Activated CD4-positive, alpha-beta T cell treated with anti-CD3 and anti-CD28 coated beads for 48 hours (primary cell): ENCODE measurements at regions not wholly inside any gene's neighbourhood (a gene's known extent, or its start where the extent isn't known, plus 50 kb on each side); places are given as distances from the start of the nearest gene placed in this dataset.

Experiments
- DNase-seq: peaks from one replicate; pipeline ENCODE4 v3.0.0-alpha.2; 2020

- no peak for DNase-seq
These were observed 141.2 kb downstream of the URI1 start for GRCh38 chr19:30083125-30083681.

GRCh38 chr19:30083701-30084156, 141.7 kb downstream of the URI1 start:
- DNase-seq: no peak

DNA sequence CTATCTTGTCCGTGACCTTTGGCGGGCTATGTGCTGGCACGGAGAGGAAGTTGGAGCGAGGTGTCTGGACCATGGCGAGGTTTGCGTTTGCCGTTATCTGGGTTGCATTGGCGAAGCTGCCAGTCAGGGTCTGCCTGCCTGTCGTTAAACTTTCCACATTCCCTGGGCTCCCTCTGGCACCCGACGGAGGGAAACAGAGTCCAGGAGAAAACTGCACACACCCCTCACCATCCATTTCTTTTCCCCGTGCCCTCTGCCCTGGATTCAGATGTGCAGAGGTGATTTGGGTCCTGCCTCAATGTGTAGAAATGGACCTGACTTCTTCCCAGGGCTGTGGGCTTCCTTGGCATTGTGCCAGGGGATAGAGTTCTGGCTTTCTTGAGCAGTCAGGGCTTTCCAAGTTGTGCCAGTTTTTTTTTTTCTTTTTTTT, 142.4 kb downstream of the URI1 start:
- no peak for DNase-seq

GRCh38 chr19:30085394-30085793, 143.4 kb downstream of the URI1 start:
- peak; percentile 8 for DNase-seq

DNA sequence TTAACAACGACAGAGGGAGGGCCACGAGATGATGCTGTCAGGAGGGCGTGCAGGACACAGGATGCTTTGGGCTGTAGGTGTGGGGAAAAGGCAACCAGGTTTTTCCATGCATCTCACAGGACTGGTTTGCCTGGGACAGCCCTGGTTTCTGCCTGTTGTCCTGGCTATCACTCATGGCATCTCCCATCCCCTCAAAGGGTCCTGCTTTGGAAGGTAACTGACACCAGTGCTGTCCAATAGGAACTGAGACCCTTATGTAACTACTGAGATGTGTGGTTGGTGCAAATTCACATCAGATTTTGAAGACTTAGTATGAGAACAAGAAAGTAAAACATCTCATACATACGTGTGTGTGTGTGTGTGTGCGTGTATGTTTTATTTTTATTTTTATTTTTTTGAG, 144.2 kb downstream of the URI1 start:
- no peak for DNase-seq

- no peak for DNase-seq
These were observed 144.9 kb downstream of the URI1 start for GRCh38 chr19:30086916-30087315.

DNA sequence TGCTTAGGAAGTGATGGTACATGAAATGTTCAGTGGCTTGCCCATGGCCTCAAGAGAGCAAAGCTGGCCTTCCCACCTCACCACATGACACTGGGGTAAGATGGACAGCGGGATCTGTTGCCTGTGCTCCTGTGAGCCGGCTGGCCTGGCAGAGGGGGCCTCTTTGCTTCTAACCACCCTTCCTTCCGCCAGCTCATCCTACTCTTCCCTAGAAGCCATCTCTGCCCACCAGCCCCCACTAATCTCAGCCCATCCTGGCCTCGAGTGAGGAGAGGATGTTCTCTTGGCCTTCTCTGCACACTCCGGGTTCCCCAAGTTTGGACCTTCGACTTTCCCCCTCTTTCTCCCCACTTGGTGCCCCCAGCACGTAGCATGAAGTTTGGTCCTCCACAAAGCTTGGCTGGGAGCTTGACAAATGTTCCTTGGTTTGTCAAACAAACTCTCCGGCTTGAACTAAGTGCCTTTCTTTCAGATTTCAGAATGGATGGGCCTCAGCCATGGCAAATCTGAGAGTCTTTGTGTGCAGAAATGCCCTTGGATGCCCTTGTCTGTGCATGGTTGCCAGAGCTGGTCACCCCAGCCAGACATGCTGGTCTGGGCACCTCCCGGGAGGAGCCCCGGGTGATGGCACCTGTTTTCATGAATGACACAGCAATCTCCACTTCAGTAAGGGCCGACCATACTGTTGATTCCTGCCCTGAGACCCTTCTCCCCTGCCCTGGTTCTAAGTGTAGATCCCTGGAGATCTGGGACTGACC, 145.5 kb downstream of the URI1 start:
- no peak for DNase-seq

GRCh38 chr19:30088567-30088966, 146.5 kb downstream of the URI1 start:
- no peak for DNase-seq

GRCh38 chr19:30089086-30089665, 147.1 kb downstream of the URI1 start:
- DNase-seq: no peak

DNA sequence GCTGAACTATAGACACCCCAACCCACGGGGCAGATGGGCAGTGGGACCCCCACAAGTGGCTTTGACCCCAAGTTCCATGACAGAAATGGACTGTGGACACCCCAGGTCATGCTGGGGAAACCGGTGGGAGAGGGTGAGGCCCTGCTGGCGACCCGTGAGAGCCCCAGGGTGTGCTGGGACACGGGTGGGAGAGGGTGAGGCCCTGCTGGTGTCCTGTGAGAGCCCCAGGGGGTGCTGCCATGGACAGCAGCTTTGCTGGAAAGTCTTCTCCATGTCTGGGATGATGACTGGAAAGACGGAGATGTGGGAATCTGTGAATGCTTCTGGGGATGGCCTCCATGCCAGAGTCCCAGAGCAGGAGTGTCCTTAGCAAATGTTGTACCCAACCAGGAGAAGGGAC, 148.4 kb downstream of the URI1 start:
- DNase-seq: no peak

DNA sequence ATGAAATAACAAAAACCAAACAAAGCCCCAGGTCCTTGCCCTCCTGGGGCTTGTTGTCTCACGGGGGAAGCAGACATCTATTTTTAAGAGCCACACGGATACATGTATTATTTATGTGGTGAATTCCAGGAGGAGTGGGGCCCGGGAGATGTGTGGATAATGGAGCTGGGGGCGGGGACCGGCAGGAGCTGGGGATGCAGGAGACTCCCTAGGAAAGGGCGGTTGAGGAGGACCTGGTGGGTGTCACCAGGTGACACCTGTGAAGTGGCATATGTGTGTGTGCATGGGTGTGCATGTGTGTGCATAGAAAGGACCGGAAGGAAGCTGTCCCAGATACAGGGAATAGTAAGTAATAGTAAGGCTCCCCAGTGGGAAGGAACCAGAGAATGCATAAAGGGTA, 148.9 kb downstream of the URI1 start:
- DNase-seq: no peak

DNA sequence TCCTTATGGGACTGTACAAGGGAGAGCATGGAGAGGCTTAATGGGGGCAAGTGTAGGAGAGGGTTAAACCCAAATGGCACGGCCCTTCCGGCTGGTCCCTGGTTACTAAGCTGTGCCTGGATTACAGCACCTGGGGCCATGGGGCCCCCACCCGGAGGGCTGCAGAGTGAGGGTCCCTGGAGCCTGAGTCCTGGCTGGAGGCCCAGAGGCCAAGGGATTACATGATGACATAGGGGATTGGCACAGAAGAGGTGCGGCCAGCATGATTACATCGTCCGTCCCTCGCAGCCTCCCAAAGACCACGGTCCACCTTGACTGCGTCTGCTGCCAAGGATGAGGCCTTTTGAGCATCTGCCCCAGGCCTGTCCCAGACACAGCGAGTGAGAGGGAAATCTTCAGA, 149.4 kb downstream of the URI1 start:
- no peak for DNase-seq

DNA sequence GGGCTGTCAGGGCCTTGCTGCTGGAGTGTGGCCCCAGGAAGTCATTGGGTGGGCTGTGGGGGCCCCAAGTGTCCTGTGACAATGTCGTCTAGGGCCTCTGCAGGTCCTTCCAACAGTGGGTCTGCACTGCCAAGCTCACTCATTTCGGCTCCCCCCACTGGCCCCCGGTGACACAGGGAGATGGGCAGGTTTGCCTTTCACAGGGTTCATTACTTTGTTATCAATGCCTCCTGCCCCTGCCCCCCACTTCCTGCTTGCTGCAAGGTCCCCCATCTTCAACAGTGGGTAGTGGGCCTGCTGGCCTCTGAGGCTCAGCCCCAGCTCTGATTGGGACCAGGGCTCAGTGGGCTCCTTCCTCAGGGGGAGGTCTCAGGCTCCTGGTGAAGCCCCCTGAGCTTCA, 149.8 kb downstream of the URI1 start:
- DNase-seq: no peak

GRCh38 chr19:30092721-30093569, 150.9 kb downstream of the URI1 start:
- no peak for DNase-seq

- DNase-seq: no peak
These were observed 152.1 kb downstream of the URI1 start for GRCh38 chr19:30093966-30094755.

GRCh38 chr19:30094756-30095140, 152.7 kb downstream of the URI1 start:
- no peak for DNase-seq

GRCh38 chr19:30095171-30095570, 153.1 kb downstream of the URI1 start:
- no peak for DNase-seq

- DNase-seq: no peak
These were observed 154.7 kb downstream of the URI1 start for GRCh38 chr19:30096596-30097370.

GRCh38 chr19:30097746-30098280, 155.8 kb downstream of the URI1 start:
- no peak for DNase-seq

GRCh38 chr19:30102239-30102638, 160.2 kb downstream of the URI1 start:
- DNase-seq: no peak

DNA sequence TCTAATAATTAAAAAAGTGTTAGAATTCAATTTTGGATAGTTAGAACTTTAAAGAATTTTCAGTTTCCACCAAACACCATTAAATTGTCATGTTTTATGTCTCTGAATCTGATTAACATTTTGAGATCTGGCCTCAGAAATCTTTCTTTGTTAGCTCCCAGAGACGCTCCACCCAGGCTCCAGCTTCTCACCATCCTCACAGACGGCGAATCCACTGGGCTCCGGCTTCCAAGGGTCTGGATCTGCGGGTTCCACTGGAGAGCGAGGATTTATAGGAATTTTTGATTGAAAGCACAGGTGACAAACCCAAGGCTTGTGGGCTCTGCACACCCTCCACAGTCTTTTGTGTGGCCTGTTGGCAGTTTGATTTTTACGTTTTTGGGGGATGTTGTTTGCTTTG, 160.6 kb downstream of the URI1 start:
- DNase-seq: no peak

- DNase-seq: no peak
These were observed 161.9 kb downstream of the URI1 start for GRCh38 chr19:30103981-30104380.
